ENCODE measurements at regions not wholly inside any gene's neighbourhood (a gene's known extent, or its start where the extent isn't known, plus 50 kb on each side); places are given as distances from the start of the nearest gene placed in this dataset.

DNA sequence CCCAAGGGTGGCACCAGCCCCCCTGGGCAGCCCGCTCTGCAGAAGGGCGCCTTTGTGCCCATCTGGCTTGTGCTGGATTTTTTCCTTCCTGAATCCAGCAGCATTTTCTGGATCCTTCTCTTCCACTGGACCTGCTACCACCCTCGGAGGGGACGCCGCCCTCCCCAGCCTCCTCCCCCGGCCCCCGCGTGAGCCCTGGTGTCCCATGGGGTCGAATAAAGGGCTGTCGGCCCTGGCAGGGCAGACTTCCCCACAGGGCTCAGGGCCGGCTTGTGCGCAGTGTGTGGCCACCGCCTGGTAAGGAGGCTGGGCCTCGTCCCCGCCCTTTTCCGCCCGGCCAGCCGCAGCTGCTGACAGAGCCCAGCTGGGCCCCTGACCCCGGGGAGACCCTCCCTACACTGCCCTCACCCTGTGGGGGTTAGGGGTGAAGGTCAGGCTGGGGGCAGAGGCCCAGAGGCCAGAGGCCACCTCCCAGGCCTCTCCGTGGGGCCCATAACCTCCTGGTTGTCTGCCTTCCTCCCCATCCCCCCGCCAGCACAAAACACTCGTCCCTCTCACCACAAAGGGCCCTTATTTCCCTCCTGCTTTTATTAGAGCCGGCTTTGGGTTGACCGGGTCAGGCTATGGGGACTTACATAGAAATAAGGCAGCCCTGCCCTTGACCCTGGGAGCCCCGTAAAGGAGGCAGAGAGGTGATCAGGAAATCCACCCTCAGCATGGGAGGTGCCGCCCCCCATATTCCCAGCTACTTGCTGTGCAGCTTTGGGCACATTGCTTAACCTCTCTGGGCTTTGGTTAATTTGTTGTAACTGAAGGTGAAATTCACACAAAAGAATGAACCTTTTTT is 179.3 kb upstream of the CIBAR2 start (continued):
- TF ChIP-seq GMEB2 (CRISPR knock-in tag; IDR thresholded peaks at IDR 0.05; ENCODE audit: low read depth), result no peak
- TF ChIP-seq AKNA (CRISPR knock-in tag; IDR thresholded peaks at IDR 0.05; ENCODE audit: borderline replicate concordance), result no peak
- TF ChIP-seq CHD2 (IDR thresholded peaks at IDR 0.05; ENCODE audit: low read depth, low read length), result peak; percentile 58
- TF ChIP-seq TEAD2 (CRISPR knock-in tag; IDR thresholded peaks at IDR 0.05), result no peak
- TF ChIP-seq ZNF138 (CRISPR knock-in tag; IDR thresholded peaks at IDR 0.05; ENCODE audit: low read depth), result peak; percentile 79; the same call in 1 of the 2 replicates
- TF ChIP-seq ZBTB46 (CRISPR knock-in tag; IDR thresholded peaks at IDR 0.05; ENCODE audit: borderline replicate concordance), result peak; percentile 98; the same call in 1 of the 2 replicates
- no peak for TF ChIP-seq CERS6 (CRISPR knock-in tag; IDR thresholded peaks at IDR 0.05)
- 0 out of 2 replicates have a peak, but pooled peaks have one; percentile 53 for TF ChIP-seq FOXO4 (CRISPR knock-in tag; conservative IDR thresholded peaks at IDR 0.05)
- no peak for TF ChIP-seq ZNF367 (CRISPR knock-in tag; IDR thresholded peaks at IDR 0.05; ENCODE audit: borderline replicate concordance)
- peak; percentile 99 for TF ChIP-seq ZMYM2 (CRISPR knock-in tag; IDR thresholded peaks at IDR 0.05)
- no peak for TF ChIP-seq ZNF251 (CRISPR knock-in tag; IDR thresholded peaks at IDR 0.05)
- peak; percentile 89; the same call in 1 of the 2 replicates for TF ChIP-seq ZNF253 (CRISPR knock-in tag; IDR thresholded peaks at IDR 0.05; ENCODE audit: borderline replicate concordance)
- TF ChIP-seq PHF5A (CRISPR knock-in tag; IDR thresholded peaks at IDR 0.05; ENCODE audit: low read depth, unreplicated experiment), result peak; percentile 99
- peak; percentile 100 for TF ChIP-seq RXRB (CRISPR knock-in tag; IDR thresholded peaks at IDR 0.05; ENCODE audit: borderline replicate concordance)
- TF ChIP-seq SRSF1 (optimal IDR thresholded peaks at IDR 0.05; ENCODE audit: low read depth, low read length), result peak; percentile 93
- TF ChIP-seq SMAD9 (CRISPR knock-in tag; IDR thresholded peaks at IDR 0.05), result 0 out of 2 replicates have a peak, but pooled peaks have one; percentile 61
- TF ChIP-seq MAF1 (CRISPR knock-in tag; IDR thresholded peaks at IDR 0.05; ENCODE audit: borderline replicate concordance), result peak; percentile 49; the same call in 1 of the 2 replicates
